ENCODE measurements at regions not wholly inside any gene's neighbourhood (a gene's known extent, or its start where the extent isn't known, plus 50 kb on each side); places are given as distances from the start of the nearest gene placed in this dataset.

DNA sequence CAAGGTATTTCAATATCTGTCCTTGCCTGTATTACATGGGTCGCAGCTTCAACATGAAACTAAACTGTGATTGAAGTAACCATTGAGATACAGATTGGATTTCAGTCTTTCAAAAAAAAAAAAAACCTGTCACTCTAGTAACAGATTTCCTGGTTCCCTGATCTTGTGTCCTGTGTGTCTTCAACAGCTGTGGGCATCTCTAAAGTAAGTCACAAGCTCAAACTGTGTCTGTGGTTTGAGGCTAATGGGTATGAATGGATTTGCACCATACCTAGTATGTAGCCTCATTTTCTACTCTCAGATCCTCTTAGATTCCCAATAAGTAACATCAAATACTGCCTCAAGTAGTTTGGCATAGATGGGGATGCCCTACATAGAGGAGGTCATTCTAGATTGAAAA, 300.1 kb downstream of the COG6 start:
- TF ChIP-seq SP1 (IDR thresholded peaks at IDR 0.05), result no peak
- no peak for TF ChIP-seq SUZ12 (IDR thresholded peaks at IDR 0.05)
- TF ChIP-seq NFRKB (IDR thresholded peaks at IDR 0.05), result no peak
- no peak for TF ChIP-seq L3MBTL2 (conservative IDR thresholded peaks at IDR 0.05)
- TF ChIP-seq BHLHE40 (IDR thresholded peaks at IDR 0.05; ENCODE audit: borderline replicate concordance), result no peak
- no peak for TF ChIP-seq FOXA1 (IDR thresholded peaks at IDR 0.05)
- TF ChIP-seq FOXK2 (IDR thresholded peaks at IDR 0.05), result no peak
